ENCODE measurements at regions not wholly inside any gene's neighbourhood (a gene's known extent, or its start where the extent isn't known, plus 50 kb on each side); places are given as distances from the start of the nearest gene placed in this dataset.

DNA sequence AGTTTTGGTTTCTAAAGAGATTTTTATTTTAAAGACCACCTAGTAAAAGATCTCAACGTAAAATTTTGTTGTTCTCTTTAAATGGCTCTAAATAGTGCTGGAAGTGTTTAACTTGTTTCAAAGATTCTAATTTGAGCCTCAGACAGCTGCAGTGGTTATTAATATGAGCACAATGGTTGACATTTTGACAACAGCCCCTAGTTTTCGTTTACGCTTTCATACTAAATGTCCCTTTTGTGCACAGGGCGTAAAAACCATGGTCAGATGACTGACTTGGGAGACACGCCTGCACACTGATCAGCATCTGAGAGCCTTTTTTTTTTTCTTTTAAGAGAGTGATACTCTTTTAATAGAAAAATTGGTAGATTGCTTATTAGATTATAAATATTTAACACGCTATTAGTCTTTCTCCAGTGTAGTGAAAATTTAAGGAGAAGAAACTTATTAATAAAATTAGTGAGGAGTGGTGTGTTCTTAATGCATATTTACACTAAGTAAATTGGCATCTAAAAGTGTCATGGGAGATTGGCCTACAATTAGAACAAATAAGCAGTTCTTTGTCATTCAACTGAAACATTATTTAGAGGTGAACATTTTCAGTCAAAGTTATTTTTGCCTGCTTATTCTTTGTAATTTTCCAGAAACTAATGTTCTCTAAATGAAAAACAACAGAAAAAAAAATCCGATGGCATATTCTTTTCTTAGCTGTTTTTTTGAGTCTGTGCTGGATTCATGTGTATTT is 182.8 kb upstream of the PHYHIPL start:
- TF ChIP-seq, protein P1, sequence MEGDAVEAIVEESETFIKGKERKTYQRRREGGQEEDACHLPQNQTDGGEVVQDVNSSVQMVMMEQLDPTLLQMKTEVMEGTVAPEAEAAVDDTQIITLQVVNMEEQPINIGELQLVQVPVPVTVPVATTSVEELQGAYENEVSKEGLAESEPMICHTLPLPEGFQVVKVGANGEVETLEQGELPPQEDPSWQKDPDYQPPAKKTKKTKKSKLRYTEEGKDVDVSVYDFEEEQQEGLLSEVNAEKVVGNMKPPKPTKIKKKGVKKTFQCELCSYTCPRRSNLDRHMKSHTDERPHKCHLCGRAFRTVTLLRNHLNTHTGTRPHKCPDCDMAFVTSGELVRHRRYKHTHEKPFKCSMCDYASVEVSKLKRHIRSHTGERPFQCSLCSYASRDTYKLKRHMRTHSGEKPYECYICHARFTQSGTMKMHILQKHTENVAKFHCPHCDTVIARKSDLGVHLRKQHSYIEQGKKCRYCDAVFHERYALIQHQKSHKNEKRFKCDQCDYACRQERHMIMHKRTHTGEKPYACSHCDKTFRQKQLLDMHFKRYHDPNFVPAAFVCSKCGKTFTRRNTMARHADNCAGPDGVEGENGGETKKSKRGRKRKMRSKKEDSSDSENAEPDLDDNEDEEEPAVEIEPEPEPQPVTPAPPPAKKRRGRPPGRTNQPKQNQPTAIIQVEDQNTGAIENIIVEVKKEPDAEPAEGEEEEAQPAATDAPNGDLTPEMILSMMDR (IDR thresholded peaks at IDR 0.05; ENCODE audit: extremely low read depth in 1 of 2, insufficient read depth in 1 of 2, low read depth in 1 of 2, low read length in 2 of 2) = no peak
- TF ChIP-seq EZH2 (IDR thresholded peaks at IDR 0.05; ENCODE audit: borderline replicate concordance, low read depth, low read length, severe bottlenecking) = no peak
- no peak for TF ChIP-seq POLR2AphosphoS5 (IDR thresholded peaks at IDR 0.05; ENCODE audit: insufficient read depth, low read depth, low read length)
- no peak for TF ChIP-seq POLR2A (IDR thresholded peaks at IDR 0.05; ENCODE audit: low read depth, low read length)
- TF ChIP-seq, protein P2, sequence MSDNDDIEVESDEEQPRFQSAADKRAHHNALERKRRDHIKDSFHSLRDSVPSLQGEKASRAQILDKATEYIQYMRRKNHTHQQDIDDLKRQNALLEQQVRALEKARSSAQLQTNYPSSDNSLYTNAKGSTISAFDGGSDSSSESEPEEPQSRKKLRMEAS (IDR thresholded peaks at IDR 0.05; ENCODE audit: insufficient read depth, insufficient read length) = no peak
- no peak for TF ChIP-seq JUN (IDR thresholded peaks at IDR 0.05; ENCODE audit: borderline replicate concordance, insufficient read depth, insufficient read length, low read depth)
- no peak for TF ChIP-seq MYC (IDR thresholded peaks at IDR 0.05; ENCODE audit: low read depth, low read length)

Measured in endothelial cell of umbilical vein (primary cell).